Parathyroid adenoma (tissue), 2 donors: ENCODE measurements at regions not wholly inside any gene's neighbourhood (a gene's known extent, or its start where the extent isn't known, plus 50 kb on each side); places are given as distances from the start of the nearest gene placed in this dataset.

ENCODE experiments used
- H2AFZ ChIP-seq: fragments of 300-600 bp; sonication (generic); one replicate; pipeline ENCODE4 v1.7.0; 2017; ENCODE audit warnings: antibody characterized with exemption, mild to moderate bottlenecking
- H3K27ac ChIP-seq: fragments of 300-600 bp; sonication (generic); one replicate; pipeline ENCODE4 v1.7.0; 2017
- H3K27me3 ChIP-seq: fragments of 300-600 bp; sonication (generic); one replicate; pipeline ENCODE4 v1.7.0; 2017; ENCODE audit warnings: low read length; ENCODE audit not compliant: control insufficient read depth, insufficient read depth
- H3K36me3 ChIP-seq: fragments of 300-600 bp; sonication (generic); one replicate; pipeline ENCODE4 v1.7.0; 2017; ENCODE audit warnings: low read length; ENCODE audit not compliant: control insufficient read depth, insufficient read depth
- H3K4me1 ChIP-seq: fragments of 300-600 bp; sonication (generic); one replicate; pipeline ENCODE4 v1.7.0; 2017; ENCODE audit warnings: control low read depth
- H3K4me2 ChIP-seq: fragments of 300-600 bp; sonication (generic); one replicate; pipeline ENCODE4 v1.7.0; 2017; ENCODE audit warnings: low read length
- H3K4me3 ChIP-seq: fragments of 300-600 bp; sonication (generic); one replicate; pipeline ENCODE4 v1.7.0; 2017; ENCODE audit warnings: low read depth, low read length
- H3K79me2 ChIP-seq: fragments of 300-600 bp; sonication (generic); one replicate; pipeline ENCODE4 v1.7.0; 2017; ENCODE audit warnings: control low read depth
- H3K9ac ChIP-seq: fragments of 300-600 bp; sonication (generic); one replicate; pipeline ENCODE4 v1.7.0; 2017; ENCODE audit warnings: mild to moderate bottlenecking
- H3K9me3 ChIP-seq: fragments of 300-600 bp; sonication (generic); one replicate; pipeline ENCODE4 v1.7.0; 2017; ENCODE audit warnings: low read length; ENCODE audit not compliant: control insufficient read depth
- TF ChIP-seq, protein P1 (sequence below): fragments of 300-600 bp; sonication (generic); IDR thresholded peaks from one replicate; pipeline ENCODE4 v1.7.0; 2017; ENCODE audit warnings: antibody characterized with exemption, mild to moderate bottlenecking
- donor health status: primary hyperparathyroidism.

DNA sequence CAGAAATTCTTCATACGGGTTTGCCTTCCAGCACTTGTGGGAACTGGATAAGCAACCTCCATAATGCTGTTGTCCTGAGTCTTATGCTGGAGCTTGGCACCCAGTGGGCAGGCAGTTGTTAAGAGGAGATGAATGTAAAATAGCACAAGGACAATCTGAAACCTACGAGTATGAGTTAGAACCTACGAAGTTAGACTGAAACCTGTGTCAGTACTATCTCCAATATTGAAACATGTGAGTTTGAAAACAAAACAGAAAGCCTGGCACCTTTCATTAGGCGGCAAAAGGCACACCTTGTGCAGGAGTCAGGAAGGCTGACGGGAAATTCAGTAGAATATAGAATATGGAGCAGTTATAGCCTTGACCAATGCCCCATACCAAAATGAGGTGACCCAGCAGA lies 489.7 kb upstream of the RGS18 start:
- Histone ChIP-seq H3K27ac (no peak overlapping the region), H3K4me1 (no peaks in the 10 kb centered on the region), H3K79me2 (no peaks in the 10 kb centered on the region), H3K4me3 (no peak overlapping the region), H3K27me3 (no peaks in the 10 kb centered on the region), H3K4me2 (no peak overlapping the region), H2AFZ (no peak overlapping the region), H3K9me3 (no peaks in the 10 kb centered on the region), H3K9ac (no peak overlapping the region), H3K36me3 (no peaks in the 10 kb centered on the region)
- TF ChIP-seq, protein P1, sequence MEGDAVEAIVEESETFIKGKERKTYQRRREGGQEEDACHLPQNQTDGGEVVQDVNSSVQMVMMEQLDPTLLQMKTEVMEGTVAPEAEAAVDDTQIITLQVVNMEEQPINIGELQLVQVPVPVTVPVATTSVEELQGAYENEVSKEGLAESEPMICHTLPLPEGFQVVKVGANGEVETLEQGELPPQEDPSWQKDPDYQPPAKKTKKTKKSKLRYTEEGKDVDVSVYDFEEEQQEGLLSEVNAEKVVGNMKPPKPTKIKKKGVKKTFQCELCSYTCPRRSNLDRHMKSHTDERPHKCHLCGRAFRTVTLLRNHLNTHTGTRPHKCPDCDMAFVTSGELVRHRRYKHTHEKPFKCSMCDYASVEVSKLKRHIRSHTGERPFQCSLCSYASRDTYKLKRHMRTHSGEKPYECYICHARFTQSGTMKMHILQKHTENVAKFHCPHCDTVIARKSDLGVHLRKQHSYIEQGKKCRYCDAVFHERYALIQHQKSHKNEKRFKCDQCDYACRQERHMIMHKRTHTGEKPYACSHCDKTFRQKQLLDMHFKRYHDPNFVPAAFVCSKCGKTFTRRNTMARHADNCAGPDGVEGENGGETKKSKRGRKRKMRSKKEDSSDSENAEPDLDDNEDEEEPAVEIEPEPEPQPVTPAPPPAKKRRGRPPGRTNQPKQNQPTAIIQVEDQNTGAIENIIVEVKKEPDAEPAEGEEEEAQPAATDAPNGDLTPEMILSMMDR, result no peak

DNA sequence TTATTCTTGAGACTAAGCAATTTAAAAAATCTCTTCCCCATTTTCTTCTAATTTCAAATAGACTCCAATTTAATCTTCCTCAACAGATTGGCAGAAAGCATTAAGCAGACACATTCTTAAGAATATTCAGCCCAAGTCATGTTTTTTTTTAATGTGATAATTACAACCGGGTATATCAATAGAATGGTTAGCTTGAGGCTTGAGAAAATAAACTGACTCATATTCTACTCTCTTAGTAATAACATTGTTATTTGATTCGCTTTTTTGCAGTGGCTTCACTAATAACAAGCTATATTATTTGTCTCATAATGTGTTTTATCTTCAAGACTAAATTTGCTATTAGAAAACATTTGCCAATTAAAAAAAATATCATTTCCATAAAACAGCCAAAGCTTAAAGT lies 488.6 kb upstream of the RGS18 start:
- H3K36me3 ChIP-seq, result no peaks in the 10 kb centered on the region
- H2AFZ ChIP-seq, result no peak overlapping the region
- H3K79me2 ChIP-seq, result no peaks in the 10 kb centered on the region
- H3K4me3 ChIP-seq, result no peak overlapping the region
- H3K9me3 ChIP-seq, result no peaks in the 10 kb centered on the region
- no peak overlapping the region for H3K9ac ChIP-seq
- TF ChIP-seq, protein P1, result no peak
- no peak overlapping the region for H3K27ac ChIP-seq
- H3K4me2 ChIP-seq, result no peak overlapping the region
- H3K4me1 ChIP-seq, result no peaks in the 10 kb centered on the region
- H3K27me3 ChIP-seq, result no peaks in the 10 kb centered on the region

DNA sequence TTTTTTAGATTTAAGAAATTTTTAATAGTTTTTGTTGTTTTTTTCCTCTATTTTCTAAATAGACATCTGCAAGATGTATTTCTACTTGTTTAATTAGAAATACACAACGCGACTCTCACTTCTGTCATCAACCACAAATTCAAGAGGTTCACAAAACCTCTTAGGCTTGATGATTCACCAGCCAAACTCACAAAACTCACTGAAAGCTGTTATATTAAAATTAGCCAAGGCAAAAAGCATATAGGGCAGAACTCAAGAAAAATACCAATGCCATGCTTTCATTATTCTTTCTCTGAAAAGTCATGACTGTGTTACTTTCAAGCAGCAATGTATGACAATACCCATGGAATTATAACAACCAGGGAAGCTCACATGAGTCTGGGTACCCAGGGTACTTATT lies 487.0 kb upstream of the RGS18 start:
- TF ChIP-seq, protein P1, result no peak
- no peaks in the 10 kb centered on the region for H3K36me3 ChIP-seq
- H3K9me3 ChIP-seq, result no peaks in the 10 kb centered on the region
- no peaks in the 10 kb centered on the region for H3K79me2 ChIP-seq
- H2AFZ ChIP-seq, result no peak overlapping the region
- H3K27ac ChIP-seq, result no peak overlapping the region
- H3K4me1 ChIP-seq, result no peaks in the 10 kb centered on the region
- no peak overlapping the region for H3K4me3 ChIP-seq
- H3K9ac ChIP-seq, result no peak overlapping the region
- H3K4me2 ChIP-seq, result no peak overlapping the region
- no peaks in the 10 kb centered on the region for H3K27me3 ChIP-seq

DNA sequence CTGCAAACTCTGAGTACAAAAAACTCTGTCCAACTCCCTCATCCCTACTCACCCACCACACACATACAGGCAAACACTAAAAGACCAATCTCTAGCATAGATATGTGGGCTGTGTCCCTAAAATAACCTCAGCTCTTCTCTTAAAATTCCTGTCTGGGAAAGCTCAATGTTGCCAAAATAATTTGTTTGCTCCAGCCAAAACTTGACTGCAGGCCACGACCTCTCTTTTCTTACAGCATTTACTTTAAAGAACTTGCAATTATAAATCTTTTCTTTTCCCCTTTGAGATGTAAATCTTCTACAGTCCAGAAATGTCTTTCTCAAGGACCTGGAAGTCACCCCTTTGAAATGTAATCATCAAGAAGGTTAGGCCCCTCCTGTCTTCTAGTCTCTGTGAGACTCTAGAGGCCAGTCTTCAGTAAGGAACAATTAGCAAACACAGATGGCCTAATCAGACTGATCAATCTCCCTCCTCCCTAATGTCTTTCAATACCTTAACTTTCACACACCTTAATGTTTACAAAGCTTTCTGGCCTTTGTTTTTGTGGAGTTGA lies 483.6 kb upstream of the RGS18 start:
- Histone ChIP-seq H3K79me2 (no peaks in the 10 kb centered on the region), H3K36me3 (no peaks in the 10 kb centered on the region), H3K4me3 (no peak overlapping the region), H3K4me1 (no peaks in the 10 kb centered on the region), H3K27me3 (no peaks in the 10 kb centered on the region), H3K9me3 (no peaks in the 10 kb centered on the region), H3K9ac (no peak overlapping the region), H3K4me2 (no peak overlapping the region), H3K27ac (no peak overlapping the region), H2AFZ (no peak overlapping the region)
- TF ChIP-seq, protein P1, result no peak
